ENCODE measurements at regions not wholly inside any gene's neighbourhood (a gene's known extent, or its start where the extent isn't known, plus 50 kb on each side); places are given as distances from the start of the nearest gene placed in this dataset.

DNA sequence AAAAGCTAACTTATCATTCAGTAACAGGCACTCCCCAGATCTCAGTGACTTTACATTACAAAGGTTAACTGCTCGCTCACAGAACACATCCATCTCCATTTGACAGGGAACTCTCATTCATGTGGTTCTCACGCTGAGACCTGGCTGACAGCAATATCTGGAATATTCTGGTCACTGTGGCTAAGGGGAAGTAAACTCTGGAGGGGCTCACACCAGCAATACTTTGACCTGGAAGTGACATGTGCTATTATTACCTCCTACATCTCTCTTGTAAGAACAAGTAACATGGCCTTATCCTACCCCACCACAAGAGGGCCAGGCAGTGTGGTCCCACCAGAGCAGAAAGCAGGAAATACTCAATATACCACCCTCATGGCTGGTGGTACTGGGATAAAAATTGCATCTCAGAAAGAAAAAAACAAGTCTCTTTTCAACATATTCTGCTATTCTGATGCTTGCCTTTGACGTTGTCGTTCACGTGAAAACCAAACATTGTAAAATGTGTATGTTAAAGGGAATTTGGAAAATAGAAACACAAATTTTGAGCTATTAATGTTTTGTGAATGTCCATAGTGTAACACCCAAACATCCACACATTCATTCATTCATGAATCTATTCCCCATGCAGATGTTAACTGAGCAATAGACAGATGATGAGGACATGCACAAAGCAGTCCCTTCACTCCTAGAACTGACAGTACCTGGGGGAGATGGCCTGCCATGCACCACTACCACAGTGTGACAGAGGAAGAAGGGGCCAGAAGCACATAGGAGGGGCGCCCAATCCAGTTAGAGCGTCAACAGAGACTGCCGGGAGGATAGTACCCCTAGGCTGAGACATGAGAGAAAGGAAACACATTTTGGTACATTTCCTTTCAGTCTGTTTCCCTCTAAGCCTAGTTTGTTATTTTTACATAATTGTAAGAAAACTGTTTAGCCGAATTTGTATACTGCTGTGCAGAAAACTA, 166.0 kb upstream of the SP4 start:
- TF ChIP-seq, protein P1, sequence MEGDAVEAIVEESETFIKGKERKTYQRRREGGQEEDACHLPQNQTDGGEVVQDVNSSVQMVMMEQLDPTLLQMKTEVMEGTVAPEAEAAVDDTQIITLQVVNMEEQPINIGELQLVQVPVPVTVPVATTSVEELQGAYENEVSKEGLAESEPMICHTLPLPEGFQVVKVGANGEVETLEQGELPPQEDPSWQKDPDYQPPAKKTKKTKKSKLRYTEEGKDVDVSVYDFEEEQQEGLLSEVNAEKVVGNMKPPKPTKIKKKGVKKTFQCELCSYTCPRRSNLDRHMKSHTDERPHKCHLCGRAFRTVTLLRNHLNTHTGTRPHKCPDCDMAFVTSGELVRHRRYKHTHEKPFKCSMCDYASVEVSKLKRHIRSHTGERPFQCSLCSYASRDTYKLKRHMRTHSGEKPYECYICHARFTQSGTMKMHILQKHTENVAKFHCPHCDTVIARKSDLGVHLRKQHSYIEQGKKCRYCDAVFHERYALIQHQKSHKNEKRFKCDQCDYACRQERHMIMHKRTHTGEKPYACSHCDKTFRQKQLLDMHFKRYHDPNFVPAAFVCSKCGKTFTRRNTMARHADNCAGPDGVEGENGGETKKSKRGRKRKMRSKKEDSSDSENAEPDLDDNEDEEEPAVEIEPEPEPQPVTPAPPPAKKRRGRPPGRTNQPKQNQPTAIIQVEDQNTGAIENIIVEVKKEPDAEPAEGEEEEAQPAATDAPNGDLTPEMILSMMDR (conservative IDR thresholded peaks at IDR 0.05; ENCODE audit: low read depth, low read length) = peak; percentile 73
- TF ChIP-seq EZH2 (IDR thresholded peaks at IDR 0.05; ENCODE audit: low read length, unreplicated experiment) = no peak
- TF ChIP-seq EZH2phosphoT487 (IDR thresholded peaks at IDR 0.05; ENCODE audit: borderline replicate concordance, low read length) = no peak
